Glomerular endothelial cell (primary cell): ENCODE measurements at regions not wholly inside any gene's neighbourhood (a gene's known extent, or its start where the extent isn't known, plus 50 kb on each side); places are given as distances from the start of the nearest gene placed in this dataset.

Experiments used
- DNase-seq: peaks from one replicate; pipeline ENCODE4 v3.0.0-alpha.2; 2011; ENCODE audit warnings: low read depth, low spot score; ENCODE audit errors: extremely low read depth

DNA sequence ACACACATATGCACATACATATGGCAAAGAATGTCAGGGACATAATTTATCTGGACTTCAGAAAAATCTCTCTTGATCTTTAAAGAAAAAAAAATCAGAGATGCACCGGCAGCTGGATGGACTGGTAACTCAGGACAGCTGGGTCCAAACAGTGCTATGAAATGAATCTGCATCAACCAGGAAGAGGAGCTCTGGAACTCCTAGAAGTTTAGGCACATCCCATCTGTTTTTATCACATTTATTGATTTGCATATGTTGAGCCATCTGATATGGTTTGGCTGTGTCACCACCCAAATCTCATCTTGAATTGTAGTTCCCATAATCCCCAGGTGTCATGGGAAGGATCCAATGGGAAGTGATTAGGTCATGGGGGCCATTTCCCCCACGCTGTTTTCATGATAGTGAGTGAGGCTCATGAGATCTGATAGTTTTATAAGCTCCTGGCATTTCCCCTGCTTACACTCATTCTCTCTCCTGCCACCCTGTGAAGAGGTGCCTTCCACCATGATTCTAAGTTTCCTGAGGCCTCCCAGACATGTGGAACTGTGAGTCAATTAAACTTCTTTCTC lies 87.7 kb upstream of the AKIP1 start:
- DNase-seq, result no peak

DNA sequence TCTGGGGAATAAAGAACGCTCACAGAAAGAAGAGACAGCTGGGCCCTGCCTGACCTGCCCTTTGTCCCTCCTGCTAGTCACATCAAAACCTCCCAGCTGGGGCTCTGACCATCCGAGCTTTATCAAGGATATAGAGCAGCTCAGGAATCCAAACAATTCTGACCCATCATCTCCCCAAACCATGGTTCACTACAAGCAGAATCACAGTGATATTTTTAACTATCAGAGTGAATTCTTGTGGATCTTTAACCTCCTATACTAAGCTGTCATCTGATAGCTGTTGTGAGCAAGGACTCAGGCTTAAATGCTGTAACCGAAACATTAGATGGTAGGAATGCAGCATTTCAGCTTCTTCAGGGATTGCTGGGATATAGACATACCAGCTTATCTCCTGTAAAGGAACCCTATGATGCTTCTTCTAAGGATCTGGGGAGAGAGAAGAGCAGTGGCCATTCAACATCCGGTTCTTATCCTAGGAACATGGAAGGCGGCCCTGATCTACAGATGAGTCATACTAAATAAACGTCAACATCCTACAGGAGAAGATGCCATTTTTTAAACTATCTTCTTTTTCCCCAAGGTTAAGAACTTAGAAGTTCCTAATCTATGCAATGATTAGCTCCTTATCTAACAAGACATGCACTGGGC lies 84.7 kb upstream of the AKIP1 start:
- no peak for DNase-seq

DNA sequence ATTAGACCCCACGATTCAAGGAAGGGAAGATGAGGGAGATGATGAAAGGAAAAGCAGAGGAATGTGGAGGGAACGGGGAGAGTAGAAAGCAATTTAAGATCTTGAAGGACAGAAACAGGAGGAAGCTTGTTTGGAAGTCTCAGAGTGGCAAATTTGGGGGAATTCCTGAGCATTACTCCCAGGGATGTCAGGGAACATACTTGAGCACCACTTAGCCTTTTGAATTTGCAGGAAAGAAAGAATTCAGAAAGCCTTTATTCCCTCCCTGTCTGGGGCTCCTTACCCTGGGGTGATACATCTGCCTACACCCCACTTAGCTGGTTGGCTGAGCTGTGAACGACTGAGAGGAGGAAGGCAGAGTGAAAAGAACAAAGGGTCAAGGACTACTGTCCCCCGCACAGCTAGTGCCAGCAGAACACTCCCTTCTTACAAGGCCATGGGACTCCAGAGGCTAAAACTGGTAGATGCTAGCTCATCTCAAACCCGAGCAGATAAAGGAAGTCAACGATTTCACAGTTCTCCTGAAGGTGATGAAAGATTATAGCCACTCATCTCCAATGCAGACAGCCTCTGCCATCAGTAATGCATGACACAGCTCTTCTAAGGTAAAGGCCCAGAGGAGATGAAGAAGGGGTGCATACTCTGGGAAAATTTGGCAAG lies 84.0 kb upstream of the AKIP1 start:
- no peak for DNase-seq

DNA sequence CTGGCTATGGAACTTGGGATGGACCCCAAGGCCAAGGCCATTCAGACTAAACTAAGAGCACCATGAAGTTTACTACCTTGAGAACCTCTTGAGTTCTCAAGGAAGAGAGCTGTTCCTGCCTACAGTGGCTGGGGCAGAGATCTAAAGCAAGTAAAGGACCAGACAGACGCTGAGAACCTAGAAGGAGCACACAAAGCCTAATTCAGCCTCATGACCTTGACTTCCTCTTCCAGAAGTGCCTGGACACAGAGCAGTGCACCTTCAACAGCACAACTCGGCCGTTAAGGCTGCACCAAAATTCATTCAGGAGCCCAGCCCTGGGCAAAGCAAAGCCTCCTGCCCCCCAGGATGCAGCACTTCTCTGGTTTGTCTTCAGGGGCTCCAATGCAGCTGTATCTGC lies 82.9 kb upstream of the AKIP1 start:
- no peak for DNase-seq

DNA sequence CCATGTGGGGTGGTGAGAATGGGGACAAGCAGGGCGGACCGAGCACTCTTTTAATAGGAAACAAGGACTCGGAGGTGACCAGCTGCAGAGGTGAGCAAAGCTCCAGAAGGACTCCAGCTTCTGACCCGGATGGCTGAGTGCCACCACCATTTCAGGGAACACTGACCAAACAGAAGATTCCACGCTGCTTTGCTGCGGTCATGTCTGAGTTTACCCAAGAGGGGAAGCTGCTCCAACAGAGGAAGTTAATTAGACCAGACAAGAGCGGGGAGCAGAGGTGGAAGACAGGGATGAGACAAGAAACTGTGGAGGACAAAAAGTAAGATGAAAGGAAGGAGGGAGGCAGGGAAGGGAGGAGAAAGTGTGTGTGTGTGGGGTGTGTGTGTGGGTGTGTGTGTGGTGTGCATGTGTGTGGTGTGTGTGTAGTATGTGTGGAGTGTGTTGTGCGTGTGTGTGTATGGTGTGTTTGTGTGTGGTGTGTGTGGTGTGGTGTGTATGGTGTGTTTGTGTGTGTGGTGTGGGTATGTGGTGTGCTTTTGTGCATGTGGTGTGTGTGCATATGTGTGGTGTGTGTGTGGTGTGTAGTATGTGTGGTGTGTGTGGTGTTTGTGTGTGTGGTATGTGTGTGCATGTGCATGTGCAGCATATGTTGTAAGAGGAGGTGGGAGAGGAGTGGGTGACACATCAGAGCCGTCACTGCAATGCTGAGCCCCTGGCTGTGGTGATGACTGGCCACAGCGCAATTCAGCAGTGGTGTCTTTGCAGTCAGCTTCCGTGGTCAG lies 82.2 kb upstream of the AKIP1 start:
- no peak for DNase-seq

DNA sequence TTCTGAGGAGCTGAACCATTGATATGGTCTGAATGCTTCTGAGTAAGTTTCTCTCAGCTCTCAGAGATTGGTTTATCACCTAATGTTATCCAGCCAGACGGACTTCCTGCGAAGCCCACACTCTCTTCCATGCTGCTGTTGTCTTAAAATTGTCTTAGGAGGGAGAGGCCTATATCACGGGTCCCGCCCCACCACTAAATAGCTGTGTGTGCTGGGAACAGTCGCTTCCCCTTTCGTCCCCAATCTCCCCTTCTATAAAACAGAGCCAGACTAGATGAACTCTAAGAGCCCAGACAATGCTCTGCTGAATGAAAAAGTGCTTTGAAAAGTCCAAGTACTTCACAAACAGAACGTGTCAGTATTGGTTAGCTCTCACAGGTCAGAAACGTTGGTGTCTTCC lies 81.4 kb upstream of the AKIP1 start:
- DNase-seq, result no peak

DNA sequence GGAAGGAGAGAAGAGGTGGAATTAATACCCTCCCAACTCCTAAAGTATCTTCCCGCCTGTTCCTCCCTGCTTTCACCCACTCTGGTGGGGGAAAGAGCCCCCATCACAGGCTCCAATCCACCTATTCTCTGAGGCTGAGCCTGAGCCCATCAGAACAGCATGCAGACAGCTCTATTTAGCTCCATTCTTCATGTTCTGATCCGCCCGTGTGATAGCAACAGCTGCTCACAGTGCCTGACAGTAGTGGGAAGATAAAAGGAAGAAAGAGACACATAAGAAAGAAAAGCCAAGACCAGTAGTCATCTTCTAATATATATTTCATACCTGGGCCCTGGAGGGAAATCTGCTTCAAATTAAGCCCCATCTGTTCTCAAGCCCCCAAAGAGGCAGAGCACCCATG lies 80.3 kb upstream of the AKIP1 start:
- no peak for DNase-seq

DNA sequence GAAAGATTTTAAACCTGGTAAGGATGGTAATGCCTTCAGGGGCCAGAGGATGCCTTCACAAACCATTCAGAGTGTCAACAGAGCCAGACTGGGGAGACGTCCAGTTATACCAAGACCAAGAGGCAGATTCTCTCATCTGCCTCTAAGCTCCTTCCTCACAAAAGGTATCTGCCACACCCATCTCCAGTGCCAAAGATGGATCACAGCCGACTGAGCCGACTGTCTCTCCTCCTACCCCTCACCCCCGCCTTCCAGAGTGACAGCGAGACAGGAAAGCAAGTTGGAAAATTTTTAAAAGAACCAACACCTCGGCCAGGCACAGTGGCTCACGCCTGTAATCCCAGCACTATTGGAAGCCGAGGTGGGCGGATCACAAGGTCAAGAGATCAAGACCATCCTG lies 79.1 kb upstream of the AKIP1 start:
- no peak for DNase-seq

DNA sequence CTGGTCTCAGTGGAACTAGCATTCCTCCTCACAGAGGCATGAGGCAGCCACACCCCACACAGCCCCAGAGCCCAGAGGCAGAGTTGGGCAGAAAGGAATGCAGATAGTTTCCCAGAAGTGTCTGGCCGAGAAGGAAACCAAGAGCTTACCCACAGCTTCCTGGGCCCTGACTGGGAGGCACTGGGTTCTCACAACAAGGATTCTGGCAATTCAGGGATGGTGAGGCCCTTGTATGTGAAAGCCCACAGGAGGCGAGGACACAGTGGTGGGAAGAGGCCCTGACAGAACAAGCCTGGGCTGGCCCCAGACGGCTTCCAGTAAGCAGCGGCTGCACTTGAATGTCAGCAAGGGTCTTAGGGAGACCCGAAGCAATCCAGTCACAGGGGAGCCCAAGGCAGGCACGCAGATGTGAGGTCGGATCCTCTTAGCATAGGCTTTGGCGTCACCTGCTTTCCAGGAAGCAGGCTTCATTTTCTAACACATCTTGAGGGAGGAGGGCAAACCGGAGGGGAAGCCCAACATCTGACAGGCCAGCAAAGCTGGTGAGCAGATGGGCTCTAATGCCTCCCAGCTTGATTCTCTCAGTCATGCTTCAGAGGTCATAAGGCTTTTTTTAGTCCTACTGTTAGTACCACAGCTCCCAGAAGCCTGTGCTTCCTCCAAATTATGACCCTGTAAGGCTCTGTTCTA lies 78.3 kb upstream of the AKIP1 start:
- DNase-seq, result no peak

DNA sequence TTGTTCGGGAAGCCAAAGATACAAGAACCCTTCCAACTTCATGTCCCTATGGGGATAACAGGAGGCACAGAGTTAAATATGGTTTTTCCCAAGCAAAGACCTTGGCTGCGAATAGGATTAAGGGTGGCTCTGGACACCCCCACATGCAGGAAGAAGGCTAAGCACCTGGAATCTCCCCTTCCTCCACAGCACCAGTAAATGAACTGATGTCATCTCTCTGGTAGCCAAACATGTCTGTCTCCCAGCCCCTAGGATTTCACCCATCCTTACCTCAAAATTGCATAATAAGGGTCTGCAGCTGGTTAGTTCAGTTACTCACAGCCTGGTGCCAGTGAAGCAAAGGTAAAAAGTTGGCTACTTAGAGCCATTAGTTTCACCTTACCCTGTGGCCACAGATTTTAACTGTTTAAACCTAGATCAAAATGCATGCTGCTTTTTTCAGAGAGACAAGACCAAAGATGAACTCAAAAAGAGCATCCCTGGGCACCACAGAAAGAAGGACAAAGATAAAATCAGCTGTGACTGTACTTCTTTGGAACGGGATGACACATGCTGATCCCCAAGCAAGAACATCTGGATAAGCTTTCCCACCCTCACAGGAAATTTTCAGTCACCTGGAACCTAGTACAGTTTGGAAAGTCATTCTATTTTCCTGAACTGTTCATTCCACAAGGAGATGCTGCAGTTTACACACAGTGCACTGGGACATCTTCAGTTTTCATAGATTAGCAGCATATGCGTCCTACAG lies 77.2 kb upstream of the AKIP1 start:
- DNase-seq, result no peak

DNA sequence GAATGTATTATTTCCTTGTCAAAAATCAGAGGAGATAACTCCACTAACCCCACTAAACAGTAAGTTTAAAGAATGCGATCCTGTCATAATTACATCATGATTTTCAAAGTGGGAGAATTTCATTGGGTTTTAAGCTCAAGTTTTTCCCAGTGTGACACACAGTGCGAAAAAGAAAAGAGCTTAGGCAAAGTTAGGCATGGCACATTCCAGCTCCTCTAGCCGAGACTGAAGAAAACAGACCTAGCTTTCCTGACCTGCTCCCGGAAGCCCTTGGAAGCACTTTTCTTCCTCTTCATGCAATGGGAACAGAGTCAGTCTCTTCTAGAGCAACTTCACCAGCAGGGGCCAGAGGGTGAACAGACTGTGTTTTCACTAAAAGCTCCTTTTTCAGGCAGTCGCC lies 76.6 kb upstream of the AKIP1 start:
- DNase-seq, result no peak

DNA sequence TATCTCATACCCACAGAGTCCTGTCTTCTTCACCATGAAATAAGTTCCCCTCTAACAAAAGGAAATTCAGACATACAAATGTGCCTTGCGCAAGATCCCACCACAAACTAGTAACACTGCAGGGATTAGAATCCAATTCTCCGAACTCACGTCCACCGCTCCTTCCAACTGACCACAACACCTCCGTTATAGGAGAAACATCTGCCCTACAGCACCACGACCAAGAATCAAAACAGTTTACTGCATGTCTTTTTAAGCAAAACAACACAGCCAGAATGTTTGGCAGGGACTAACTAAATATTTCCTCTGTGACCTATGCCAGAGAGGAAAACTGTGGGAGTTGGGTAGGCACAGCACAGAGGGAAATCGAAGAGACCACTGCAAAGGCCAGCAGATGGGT lies 72.7 kb upstream of the AKIP1 start:
- DNase-seq, result no peak

DNA sequence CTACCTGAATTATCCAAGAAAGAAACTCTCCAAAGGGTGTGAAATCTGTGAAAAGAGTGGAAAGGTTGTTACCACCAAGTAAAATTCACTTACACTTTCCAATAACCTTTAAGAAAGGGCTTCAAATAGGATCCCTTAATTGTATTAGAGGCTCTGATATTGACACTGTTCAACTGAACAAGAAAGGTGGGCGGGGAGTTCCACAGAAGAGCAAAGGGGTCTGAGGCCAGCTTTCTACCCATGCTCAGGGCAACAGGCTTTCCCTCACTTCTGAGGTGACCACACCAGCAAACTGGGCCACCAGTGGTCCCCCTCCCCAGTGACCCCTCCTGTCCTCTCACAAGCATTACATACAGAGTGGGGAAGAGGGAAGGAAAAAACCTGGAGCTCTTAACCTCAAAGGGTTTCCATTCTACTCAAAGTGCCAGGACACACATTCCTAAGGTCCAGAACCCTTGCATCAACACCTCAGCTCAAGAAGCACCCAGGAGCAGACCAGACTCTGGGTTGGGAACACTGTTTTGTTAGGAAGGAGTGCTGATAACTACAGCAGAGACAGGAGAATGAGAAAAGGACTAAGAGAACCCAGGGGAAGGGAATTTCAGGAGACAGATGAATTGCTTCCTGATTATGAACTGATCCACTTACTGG lies 71.6 kb upstream of the AKIP1 start:
- no peak for DNase-seq

DNA sequence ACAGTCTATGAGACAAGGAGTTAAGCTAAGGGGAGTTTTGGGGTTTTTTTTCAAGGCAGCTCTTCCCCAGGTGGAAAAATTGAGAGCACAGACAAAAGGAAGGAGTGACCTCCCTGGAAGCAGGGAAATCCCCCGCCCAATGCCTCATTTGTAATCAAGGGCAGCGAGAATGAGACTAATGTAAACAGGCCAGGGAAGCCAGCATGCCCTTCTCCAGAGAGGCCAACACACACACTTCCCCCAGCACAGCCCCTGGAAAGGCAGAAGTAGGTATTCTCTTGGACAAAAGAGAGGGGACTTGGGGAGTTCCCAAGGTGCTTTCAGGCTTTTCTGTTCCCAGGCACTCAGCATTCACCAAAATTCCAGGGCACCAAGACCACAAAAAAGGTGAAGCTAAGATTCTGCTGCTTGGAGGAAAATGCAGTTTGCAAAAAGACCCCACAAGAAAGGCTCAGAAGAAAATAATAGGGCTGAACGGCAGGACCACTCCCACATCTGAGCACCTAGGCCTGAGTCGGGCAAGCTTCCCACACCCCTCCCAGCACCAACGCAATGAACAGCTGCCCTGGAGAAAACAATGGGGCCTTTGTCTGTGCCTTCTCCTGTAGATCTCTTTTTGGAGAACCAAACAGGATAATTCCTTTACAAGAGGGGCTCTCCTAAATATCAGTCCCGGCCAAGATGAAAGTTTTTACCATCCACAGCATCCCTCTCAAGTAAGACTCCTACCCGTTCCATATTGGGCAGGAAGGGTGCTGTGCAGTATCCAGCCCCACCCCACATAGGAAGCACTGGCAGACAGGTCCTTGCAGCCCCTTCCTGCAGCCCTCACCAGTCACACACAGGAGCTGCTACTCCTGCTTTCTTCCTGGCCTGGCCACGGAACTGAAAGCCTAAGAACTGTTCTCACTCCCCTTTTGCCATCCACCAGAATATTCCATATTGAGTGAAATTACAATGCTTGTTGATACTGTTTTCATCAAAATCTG lies 70.7 kb upstream of the AKIP1 start:
- no peak for DNase-seq

DNA sequence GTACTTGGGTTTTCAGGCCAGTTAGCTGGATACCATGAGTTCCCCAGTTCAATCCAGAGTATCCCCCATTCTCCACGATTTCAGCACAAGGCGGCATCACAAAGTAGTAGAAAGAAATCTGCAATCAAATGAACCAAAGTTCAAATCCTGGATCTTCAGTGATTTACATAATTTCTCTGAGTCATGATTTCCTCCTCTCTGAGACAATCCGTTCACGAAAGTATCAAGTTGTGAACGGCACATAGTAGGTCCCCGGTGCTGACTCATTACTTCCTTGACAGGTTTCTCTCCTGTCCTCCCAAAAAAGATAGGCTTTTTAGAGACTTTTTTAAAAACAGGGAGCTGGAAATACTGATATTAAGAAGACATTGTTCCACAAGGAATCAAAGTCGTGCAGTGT lies 69.1 kb upstream of the AKIP1 start:
- no peak for DNase-seq

DNA sequence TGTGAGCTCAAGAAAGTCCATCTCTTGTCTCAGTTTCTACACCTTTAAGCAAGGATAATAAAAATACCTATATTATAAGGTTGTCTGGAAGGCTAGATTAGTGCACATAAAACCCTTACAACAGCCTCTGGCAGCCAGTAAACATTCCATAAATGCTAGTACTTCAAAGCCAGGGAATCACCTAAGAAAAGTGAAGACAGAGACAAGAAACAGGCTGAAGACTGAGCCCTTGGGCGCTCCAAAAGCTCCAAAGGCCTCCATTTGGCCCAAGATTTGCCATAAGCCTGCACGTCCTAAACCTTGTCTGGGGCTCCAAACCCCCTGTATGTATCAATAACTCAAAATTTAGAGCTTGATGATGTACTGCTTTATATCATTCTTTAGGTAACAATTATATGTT lies 52.2 kb upstream of the AKIP1 start:
- DNase-seq, result no peak
